ENCODE measurements at regions not wholly inside any gene's neighbourhood (a gene's known extent, or its start where the extent isn't known, plus 50 kb on each side); places are given as distances from the start of the nearest gene placed in this dataset.

GRCh38 chr12:77493302-77494168, 337.2 kb upstream of the NAV3 start:
- Histone ChIP-seq H3K36me3 (no peaks in the 10 kb centered on the region), H3K9me3 (no peaks in the 10 kb centered on the region), H3K27ac (no peak overlapping the region), H3K27me3 (no peaks in the 10 kb centered on the region), H3K4me3 (replicated peaks in 1 of 3) (no peak overlapping the region), H3K4me1 (no peaks in the 10 kb centered on the region)
- TF ChIP-seq CTCF (IDR thresholded peaks at IDR 0.05), result no peak
- no peak for TF ChIP-seq POLR2A (IDR thresholded peaks at IDR 0.05)
- peak; percentile 5 to 23 for DNase-seq
- 77 to 88% methylated on average over 5 of the region's 5 CpGs for WGBS, 2 donors
- intact Hi-C loops (cut with DNase I), result no loop called here

GRCh38 chr12:77492536-77492935, 338.2 kb upstream of the NAV3 start:
- no peak for DNase-seq
- H3K27me3 ChIP-seq, result no peaks in the 10 kb centered on the region
- no peaks in the 10 kb centered on the region for H3K9me3 ChIP-seq
- TF ChIP-seq POLR2A (IDR thresholded peaks at IDR 0.05) (no peak), CTCF (IDR thresholded peaks at IDR 0.05) (no peak)
- intact Hi-C loops (cut with DNase I), result no loop called here
- H3K4me1 ChIP-seq, result no peaks in the 10 kb centered on the region
- H3K4me3 ChIP-seq (replicated peaks in 1 of 3), result no peak overlapping the region
- 87 to 91% methylated on average over 4 of the region's 4 CpGs for WGBS, 2 donors
- H3K27ac ChIP-seq, result no peak overlapping the region
- no peaks in the 10 kb centered on the region for H3K36me3 ChIP-seq

- Histone ChIP-seq H3K4me3 (replicated peaks in 1 of 3) (no peak overlapping the region), H3K36me3 (no peaks in the 10 kb centered on the region), H3K9me3 (no peaks in the 10 kb centered on the region), H3K4me1 (no peaks in the 10 kb centered on the region), H3K27me3 (no peaks in the 10 kb centered on the region), H3K27ac (no peak overlapping the region)
- intact Hi-C loops (cut with DNase I), result no loop called here
- WGBS, 2 donors, result 67 to 81% methylated on average over 4 of the region's 4 CpGs
- TF ChIP-seq CTCF (IDR thresholded peaks at IDR 0.05), result no peak
- TF ChIP-seq POLR2A (IDR thresholded peaks at IDR 0.05), result no peak
- no peak for DNase-seq
These were observed 341.2 kb upstream of the NAV3 start for GRCh38 chr12:77489331-77489970.

GRCh38 chr12:77488041-77488620, 342.6 kb upstream of the NAV3 start:
- no peaks in the 10 kb centered on the region for H3K36me3 ChIP-seq
- no peaks in the 10 kb centered on the region for H3K9me3 ChIP-seq
- H3K4me1 ChIP-seq, result no peaks in the 10 kb centered on the region
- TF ChIP-seq POLR2A (IDR thresholded peaks at IDR 0.05) (no peak), CTCF (IDR thresholded peaks at IDR 0.05) (no peak)
- no peak overlapping the region for H3K27ac ChIP-seq
- H3K27me3 ChIP-seq, result no peaks in the 10 kb centered on the region
- WGBS, 2 donors, result 80 to 88% methylated on average over 2 of the region's 2 CpGs
- DNase-seq, result no peak
- intact Hi-C loops (cut with DNase I), result no loop called here
- no peak overlapping the region for H3K4me3 ChIP-seq (replicated peaks in 1 of 3)

- no peaks in the 10 kb centered on the region for H3K36me3 ChIP-seq
- TF ChIP-seq POLR2A (IDR thresholded peaks at IDR 0.05) (no peak), CTCF (IDR thresholded peaks at IDR 0.05) (no peak)
- no peaks in the 10 kb centered on the region for H3K9me3 ChIP-seq
- 84 to 86% methylated on average over 1 of the region's 1 CpG for WGBS, 2 donors
- intact Hi-C loops (cut with DNase I), result no loop called here
- H3K27ac ChIP-seq, result no peak overlapping the region
- no peak for DNase-seq
- H3K27me3 ChIP-seq, result no peaks in the 10 kb centered on the region
- no peaks in the 10 kb centered on the region for H3K4me1 ChIP-seq
- H3K4me3 ChIP-seq (replicated peaks in 1 of 3), result no peak overlapping the region
These were observed 343.8 kb upstream of the NAV3 start for GRCh38 chr12:77486872-77487271.

Measured in thyroid gland (tissue), 4 donors.